ENCODE measurements at regions not wholly inside any gene's neighbourhood (a gene's known extent, or its start where the extent isn't known, plus 50 kb on each side); places are given as distances from the start of the nearest gene placed in this dataset.

DNA sequence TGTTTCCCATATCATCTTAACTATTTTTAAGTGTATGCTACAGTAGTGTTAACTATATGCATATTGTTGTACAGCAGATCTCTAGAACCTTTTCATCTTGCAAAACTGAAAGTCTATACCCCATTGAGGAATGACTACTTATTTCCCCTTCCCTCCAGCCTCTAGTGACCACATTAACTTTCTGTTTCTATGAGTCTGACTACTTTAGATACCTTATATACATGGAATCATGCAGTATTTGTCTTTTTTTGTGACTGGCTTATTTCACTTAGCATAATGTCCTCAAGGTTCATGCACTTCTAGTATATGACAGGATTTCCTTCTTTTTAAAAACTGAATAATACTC lies 96.5 kb upstream of the BTG3 start:
- Histone ChIP-seq H3K27ac (ENCODE audit: low read length) (no peak overlapping the region), H3F3A (ENCODE audit: insufficient read depth, low read length) (peaks cover 5% of the 10 kb centered on the region; the same call in 1 of the 2 replicates), H3K79me2 (ENCODE audit: low read length) (no peaks in the 10 kb centered on the region), H3K36me3 (replicated peaks; ENCODE audit: insufficient read depth, low read length) (no peaks in the 10 kb centered on the region), H2AFZ (ENCODE audit: low read length) (no peak overlapping the region), H4K20me1 (ENCODE audit: insufficient read depth, low read length) (no peaks in the 10 kb centered on the region), H3K27me3 (replicated peaks; ENCODE audit: insufficient read depth, low read length) (no peaks in the 10 kb centered on the region), H3K4me1 (ENCODE audit: low read length) (peaks cover 19% of the 10 kb centered on the region), H3K4me2 (ENCODE audit: low read depth, low read length) (peak overlapping the region; percentile 60; the same call in 1 of the 2 replicates), H3K9me2 (replicated peaks; ENCODE audit: insufficient read depth, low read length) (no peaks in the 10 kb centered on the region), H3K4me3 (ENCODE audit: low read length) (no peak overlapping the region), H3K9ac (ENCODE audit: low read length) (no peak overlapping the region), H3K9me3 (replicated peaks; ENCODE audit: insufficient read depth, low read length) (no peaks in the 10 kb centered on the region)
- 0 out of 2 replicates have a peak, but pooled peaks have one; percentile 42 for TF ChIP-seq EZH2phosphoT487 (IDR thresholded peaks at IDR 0.05; ENCODE audit: low read length)
- no peak for TF ChIP-seq EZH2 (optimal IDR thresholded peaks at IDR 0.05; ENCODE audit: low read depth, low read length)
- peak; percentile 85 for DNase-seq

DNA sequence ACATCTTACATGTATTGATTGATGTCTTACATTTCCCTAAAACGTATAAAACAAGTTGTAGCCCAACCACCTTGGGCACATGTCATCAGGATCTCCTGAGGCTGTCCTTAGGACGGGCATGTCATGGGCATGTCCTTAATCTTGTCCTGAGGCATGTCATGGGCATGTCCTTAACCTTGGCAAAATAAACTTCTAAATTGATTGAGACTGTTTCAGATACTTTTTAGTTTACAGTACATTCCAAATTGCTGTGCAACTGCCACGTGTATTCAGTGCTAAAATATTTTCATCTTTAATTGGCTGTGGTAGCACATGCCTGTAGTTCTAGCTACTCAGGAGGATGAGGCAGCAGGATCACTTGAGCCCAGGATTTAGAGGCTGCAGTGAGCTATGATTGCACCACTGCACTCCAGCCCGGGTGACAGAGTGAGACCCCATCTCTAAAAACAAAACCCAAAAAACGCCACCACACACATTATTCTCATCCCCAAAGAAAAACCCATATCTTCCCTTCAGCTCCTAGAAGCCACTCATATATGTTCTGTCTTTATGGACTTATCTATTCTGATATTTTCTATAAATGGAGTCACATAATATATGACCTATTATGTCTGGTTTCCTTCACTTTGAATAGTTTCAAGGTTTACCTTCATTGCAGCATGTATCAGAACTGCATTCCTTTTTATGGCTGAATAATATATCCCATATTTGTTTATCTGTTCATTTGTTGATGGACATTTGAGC lies 96.0 kb upstream of the BTG3 start:
- Histone ChIP-seq H3K4me1 (ENCODE audit: low read length) (peaks cover 19% of the 10 kb centered on the region), H3K9ac (ENCODE audit: low read length) (no peak overlapping the region), H3K4me2 (ENCODE audit: low read depth, low read length) (peak overlapping the region; percentile 60; the same call in 1 of the 2 replicates), H3K4me3 (ENCODE audit: low read length) (no peak overlapping the region), H4K20me1 (ENCODE audit: insufficient read depth, low read length) (no peaks in the 10 kb centered on the region), H3K9me3 (replicated peaks; ENCODE audit: insufficient read depth, low read length) (no peaks in the 10 kb centered on the region), H3K9me2 (replicated peaks; ENCODE audit: insufficient read depth, low read length) (no peaks in the 10 kb centered on the region), H2AFZ (ENCODE audit: low read length) (no peak overlapping the region), H3K79me2 (ENCODE audit: low read length) (no peaks in the 10 kb centered on the region), H3K27ac (ENCODE audit: low read length) (no peak overlapping the region), H3K36me3 (replicated peaks; ENCODE audit: insufficient read depth, low read length) (no peaks in the 10 kb centered on the region), H3K27me3 (replicated peaks; ENCODE audit: insufficient read depth, low read length) (no peaks in the 10 kb centered on the region), H3F3A (ENCODE audit: insufficient read depth, low read length) (peaks cover 5% of the 10 kb centered on the region; the same call in 1 of the 2 replicates)
- TF ChIP-seq, protein P1, sequence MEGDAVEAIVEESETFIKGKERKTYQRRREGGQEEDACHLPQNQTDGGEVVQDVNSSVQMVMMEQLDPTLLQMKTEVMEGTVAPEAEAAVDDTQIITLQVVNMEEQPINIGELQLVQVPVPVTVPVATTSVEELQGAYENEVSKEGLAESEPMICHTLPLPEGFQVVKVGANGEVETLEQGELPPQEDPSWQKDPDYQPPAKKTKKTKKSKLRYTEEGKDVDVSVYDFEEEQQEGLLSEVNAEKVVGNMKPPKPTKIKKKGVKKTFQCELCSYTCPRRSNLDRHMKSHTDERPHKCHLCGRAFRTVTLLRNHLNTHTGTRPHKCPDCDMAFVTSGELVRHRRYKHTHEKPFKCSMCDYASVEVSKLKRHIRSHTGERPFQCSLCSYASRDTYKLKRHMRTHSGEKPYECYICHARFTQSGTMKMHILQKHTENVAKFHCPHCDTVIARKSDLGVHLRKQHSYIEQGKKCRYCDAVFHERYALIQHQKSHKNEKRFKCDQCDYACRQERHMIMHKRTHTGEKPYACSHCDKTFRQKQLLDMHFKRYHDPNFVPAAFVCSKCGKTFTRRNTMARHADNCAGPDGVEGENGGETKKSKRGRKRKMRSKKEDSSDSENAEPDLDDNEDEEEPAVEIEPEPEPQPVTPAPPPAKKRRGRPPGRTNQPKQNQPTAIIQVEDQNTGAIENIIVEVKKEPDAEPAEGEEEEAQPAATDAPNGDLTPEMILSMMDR (IDR thresholded peaks at IDR 0.05; ENCODE audit: low read length) = no peak
- no peak for TF ChIP-seq EZH2phosphoT487 (IDR thresholded peaks at IDR 0.05; ENCODE audit: low read length)
- TF ChIP-seq EZH2 (optimal IDR thresholded peaks at IDR 0.05; ENCODE audit: low read depth, low read length) = no peak
- DNase-seq = no peak

DNA sequence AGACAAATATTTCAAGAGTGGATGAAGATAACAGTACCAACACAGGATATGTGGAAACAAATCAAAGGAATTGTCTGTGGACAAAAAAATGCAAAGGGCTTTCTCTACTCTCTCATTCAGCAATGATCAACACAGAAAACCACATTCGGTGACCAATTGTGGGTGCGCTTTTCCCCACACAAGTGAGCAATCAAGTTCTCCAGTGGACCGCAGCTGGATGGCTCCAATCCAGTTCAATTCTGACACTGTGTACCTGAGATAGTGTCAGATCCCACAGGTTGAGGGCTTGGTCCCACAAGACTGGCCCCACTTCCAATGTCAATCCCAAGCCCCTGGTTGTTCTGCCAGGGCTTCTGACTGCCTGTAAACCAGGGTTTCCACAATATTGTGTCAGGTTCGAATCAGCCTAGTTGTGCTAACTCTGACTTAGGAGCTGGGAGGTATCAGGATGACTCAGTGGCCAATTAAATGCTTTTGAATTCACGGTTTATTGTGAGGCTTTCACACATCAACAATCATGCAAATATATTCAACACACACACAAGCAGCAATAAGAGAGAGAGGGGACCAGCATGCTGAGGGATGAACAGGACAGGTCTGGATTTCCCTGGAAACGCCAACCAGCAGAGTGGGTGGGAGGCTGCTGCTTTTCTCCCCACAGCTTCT lies 87.0 kb upstream of the BTG3 start:
- H3F3A ChIP-seq (ENCODE audit: insufficient read depth, low read length) = no peaks in the 10 kb centered on the region
- no peak overlapping the region for H3K4me2 ChIP-seq (ENCODE audit: low read depth, low read length)
- no peak for DNase-seq
- no peaks in the 10 kb centered on the region for H3K36me3 ChIP-seq (replicated peaks; ENCODE audit: insufficient read depth, low read length)
- no peaks in the 10 kb centered on the region for H4K20me1 ChIP-seq (ENCODE audit: insufficient read depth, low read length)
- H3K27ac ChIP-seq (ENCODE audit: low read length) = no peak overlapping the region
- TF ChIP-seq, protein P1 (IDR thresholded peaks at IDR 0.05; ENCODE audit: low read length) = no peak
- TF ChIP-seq EZH2 (optimal IDR thresholded peaks at IDR 0.05; ENCODE audit: low read depth, low read length) (no peak), EZH2phosphoT487 (IDR thresholded peaks at IDR 0.05; ENCODE audit: low read length) (no peak)
- H3K9me3 ChIP-seq (replicated peaks; ENCODE audit: insufficient read depth, low read length) = no peaks in the 10 kb centered on the region
- no peaks in the 10 kb centered on the region for H3K9me2 ChIP-seq (replicated peaks; ENCODE audit: insufficient read depth, low read length)
- H3K27me3 ChIP-seq (replicated peaks; ENCODE audit: insufficient read depth, low read length) = no peaks in the 10 kb centered on the region
- H3K4me3 ChIP-seq (ENCODE audit: low read length) = no peak overlapping the region
- no peak overlapping the region for H3K9ac ChIP-seq (ENCODE audit: low read length)
- no peaks in the 10 kb centered on the region for H3K4me1 ChIP-seq (ENCODE audit: low read length)
- H3K79me2 ChIP-seq (ENCODE audit: low read length) = no peaks in the 10 kb centered on the region
- no peak overlapping the region for H2AFZ ChIP-seq (ENCODE audit: low read length)
